ENCODE measurements at regions not wholly inside any gene's neighbourhood (a gene's known extent, or its start where the extent isn't known, plus 50 kb on each side); places are given as distances from the start of the nearest gene placed in this dataset.

DNA sequence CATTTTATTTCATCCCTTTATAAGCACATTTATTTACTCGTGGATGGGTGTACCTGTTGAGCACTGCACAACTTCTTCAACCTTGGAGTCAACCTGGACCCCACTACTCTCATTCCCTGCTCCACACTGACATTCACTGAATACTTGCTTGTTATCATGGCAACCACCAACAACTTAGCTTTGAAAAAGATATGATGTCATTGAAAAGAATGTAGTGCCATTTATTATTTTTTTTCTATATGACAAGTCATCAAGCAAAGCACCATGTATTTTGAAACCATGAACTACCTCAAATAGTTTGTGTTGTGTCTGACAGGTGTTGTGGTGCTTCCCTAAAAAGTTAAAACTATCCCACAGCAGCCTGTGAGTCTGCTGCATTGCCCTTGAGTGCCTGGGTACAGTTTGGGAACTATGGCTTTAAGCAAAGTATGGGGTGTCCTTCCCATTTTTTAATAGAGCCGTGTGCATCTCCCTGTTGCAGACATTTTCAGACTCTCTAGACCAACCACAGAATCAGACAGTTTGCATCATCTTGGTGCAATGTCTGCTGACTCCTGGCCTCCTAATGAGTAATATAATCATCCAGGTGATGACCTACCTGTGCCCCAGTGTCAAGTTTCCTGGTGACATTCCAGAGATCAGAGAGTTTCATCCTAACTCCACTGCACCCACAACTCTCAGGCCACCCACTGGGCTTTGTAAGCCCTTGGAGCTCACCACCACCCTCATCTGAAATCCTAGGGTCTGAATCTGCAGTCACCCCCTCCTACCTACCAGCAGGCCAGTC is 339.7 kb upstream of the PROX1 start:
- TF ChIP-seq CTCF (IDR thresholded peaks at IDR 0.05) (no peak), POLR2A (IDR thresholded peaks at IDR 0.05) (no peak)

Data from lower leg skin (tissue), 3 donors.